PC-3 (cell line): ENCODE measurements at regions not wholly inside any gene's neighbourhood (a gene's known extent, or its start where the extent isn't known, plus 50 kb on each side); places are given as distances from the start of the nearest gene placed in this dataset.

Experiments
- ATAC-seq: fragments of 200-7000 bp; cut with Tn5 transposase; 2 replicates; pipeline ENCODE4 v1.9.1; 2020; ENCODE audit warnings: mild to moderate bottlenecking, moderate library complexity
- BruUV-seq: library from RNA; stranded (reverse); fragments of 400-500 nt; replicated peaks from 2 replicates; lab custom pipeline; 2021; lab: Mats Ljungman, UMichigan
- CTCF ChIA-PET: fragments of 300-600 bp; sonication (Branson Sonifier 250); formaldehyde crosslinking; loops from one replicate; lab custom pipeline; 2022; ENCODE audit warnings: antibody characterized with exemption; lab: Charles Lee
- POLR2A ChIA-PET: fragments of 300-600 bp; sonication (Branson Sonifier 250); formaldehyde crosslinking; loops from one replicate; lab custom pipeline; 2022; ENCODE audit warnings: antibody characterized with exemption; ENCODE audit not compliant: unreplicated experiment; lab: Charles Lee
- DNase-seq: peaks from one replicate; pipeline ENCODE4 v3.0.0-alpha.2; 2015
- H2AFZ ChIP-seq: fragments of 300-600 bp; sonication (generic); 2 replicates; pipeline ENCODE4 v1.6.0; 2016; ENCODE audit warnings: antibody characterized with exemption, low read length
- H3F3A ChIP-seq: fragments of 300-600 bp; sonication (generic); one replicate; pipeline ENCODE4 v1.6.0; 2017; ENCODE audit warnings: antibody characterized with exemption, low read length, control low read depth, mild to moderate bottlenecking; ENCODE audit not compliant: unreplicated experiment
- H3K27ac ChIP-seq: fragments of 300-600 bp; sonication (generic); 2 replicates; pipeline ENCODE4 v1.5.1; 2016; ENCODE audit warnings: mild to moderate bottlenecking, low read length
- H3K27me3 ChIP-seq: fragments of 300-600 bp; sonication (generic); 2 replicates; pipeline ENCODE4 v1.6.1; 2016; ENCODE audit warnings: low read length, mixed read lengths
- H3K36me3 ChIP-seq: fragments of 300-600 bp; sonication (generic); 2 replicates; pipeline ENCODE4 v1.6.1; 2016; ENCODE audit warnings: low read depth, mixed run types, low read length, mixed read lengths
- H3K4me1 ChIP-seq: fragments of 300-600 bp; sonication (generic); 2 replicates; pipeline ENCODE4 v1.5.1; 2016; ENCODE audit warnings: low read length; ENCODE audit not compliant: insufficient read depth
- H3K4me2 ChIP-seq: fragments of 300-600 bp; sonication (generic); 2 replicates; pipeline ENCODE4 v1.6.0; 2016; ENCODE audit warnings: low read length
- H3K4me3 ChIP-seq: fragments of 300-600 bp; sonication (generic); 2 replicates; pipeline ENCODE4 v1.5.1; 2016; ENCODE audit warnings: mild to moderate bottlenecking, low read length, mixed read lengths
- H3K79me2 ChIP-seq: fragments of 300-600 bp; sonication (generic); 2 replicates; pipeline ENCODE4 v1.6.1; 2017; ENCODE audit warnings: low read length, mixed read lengths
- H3K9ac ChIP-seq: fragments of 300-600 bp; sonication (generic); 2 replicates; pipeline ENCODE4 v1.6.0; 2016; ENCODE audit warnings: mild to moderate bottlenecking, low read length
- H3K9me2 ChIP-seq: fragments of 300-600 bp; sonication (generic); replicated peaks from 2 replicates; pipeline ENCODE4 v1.6.1; 2016; ENCODE audit warnings: mixed run types, low read length, mixed read lengths
- H3K9me3 ChIP-seq: fragments of 300-600 bp; sonication (generic); 2 replicates; pipeline ENCODE4 v1.6.1; 2016; ENCODE audit warnings: low read length, mixed read lengths
- H4K20me1 ChIP-seq: fragments of 300-600 bp; sonication (generic); 2 replicates; pipeline ENCODE4 v1.6.1; 2016; ENCODE audit warnings: low read length, mixed read lengths
- CTCF ChIP-seq: fragments of 300-600 bp; sonication (generic); conservative IDR thresholded peaks from 2 replicates; pipeline ENCODE4 v1.5.1; 2017; ENCODE audit warnings: antibody characterized with exemption, low read depth, mild to moderate bottlenecking, low read length
- EZH2 ChIP-seq: fragments of 300-600 bp; sonication (generic); IDR thresholded peaks from one replicate; pipeline ENCODE4 v1.6.1; 2017; ENCODE audit warnings: antibody characterized with exemption, mild to moderate bottlenecking, low read length; ENCODE audit not compliant: unreplicated experiment
- EZH2phosphoT487 ChIP-seq: fragments of 300-600 bp; sonication (generic); IDR thresholded peaks from 2 replicates; pipeline ENCODE4 v1.6.1; 2018; ENCODE audit warnings: mild to moderate bottlenecking, antibody characterized with exemption, low read length, borderline replicate concordance
- intact Hi-C: fragments of 100-400 bp; cut with micrococcal nuclease; formaldehyde crosslinking; loops from 2 replicates; pipeline ENCODE4 v1.9.0; 2023

DNA sequence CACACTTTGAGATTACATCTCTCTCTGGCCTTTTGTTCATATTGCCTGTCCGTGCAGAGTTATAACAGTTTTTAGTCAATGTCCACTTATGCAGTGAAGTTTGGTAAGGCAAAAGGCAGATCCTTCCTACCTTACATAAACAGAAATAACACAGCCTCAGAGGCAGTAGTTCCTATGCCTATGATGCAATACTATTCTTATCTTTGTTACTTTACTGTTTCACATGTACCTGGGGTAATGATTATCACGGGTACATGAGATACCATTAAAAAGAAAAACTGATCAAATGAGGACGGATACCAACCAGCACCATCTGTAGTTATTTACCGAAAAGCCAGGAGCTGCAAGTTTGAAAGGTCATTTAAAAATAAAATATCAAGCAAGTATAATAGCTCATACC lies 166.8 kb downstream of the BTC start:
- no peaks in the 10 kb centered on the region for H4K20me1 ChIP-seq
- H3K4me1 ChIP-seq: peaks cover 79% of the 10 kb centered on the region
- ChIA-PET POLR2A (no interaction called here), CTCF (interaction anchor here (0.7 kb wide), 1 partner anchor 34 kb away, joined by 3 read pairs; no protein-coding TSS in a partner anchor)
- peaks cover 17% of the 10 kb centered on the region for H3F3A ChIP-seq
- DNase-seq (no peak), ATAC-seq (no peak)
- H3K36me3 ChIP-seq: no peaks in the 10 kb centered on the region
- H3K4me3 ChIP-seq: no peak overlapping the region
- TF ChIP-seq EZH2phosphoT487 (no peak), CTCF (no peak), EZH2 (no peak)
- intact Hi-C loops: no loop called here
- H3K4me2 ChIP-seq: no peak overlapping the region
- no peak overlapping the region for H2AFZ ChIP-seq
- H3K27me3 ChIP-seq: no peaks in the 10 kb centered on the region
- peak overlapping the region; percentile 100 for H3K27ac ChIP-seq
- H3K9me2 ChIP-seq: no peaks in the 10 kb centered on the region
- no TSS peak for BruUV-seq
- no peaks in the 10 kb centered on the region for H3K9me3 ChIP-seq
- peak overlapping the region; percentile 14; the same call in 1 of the 2 replicates for H3K9ac ChIP-seq
- no peaks in the 10 kb centered on the region for H3K79me2 ChIP-seq

DNA sequence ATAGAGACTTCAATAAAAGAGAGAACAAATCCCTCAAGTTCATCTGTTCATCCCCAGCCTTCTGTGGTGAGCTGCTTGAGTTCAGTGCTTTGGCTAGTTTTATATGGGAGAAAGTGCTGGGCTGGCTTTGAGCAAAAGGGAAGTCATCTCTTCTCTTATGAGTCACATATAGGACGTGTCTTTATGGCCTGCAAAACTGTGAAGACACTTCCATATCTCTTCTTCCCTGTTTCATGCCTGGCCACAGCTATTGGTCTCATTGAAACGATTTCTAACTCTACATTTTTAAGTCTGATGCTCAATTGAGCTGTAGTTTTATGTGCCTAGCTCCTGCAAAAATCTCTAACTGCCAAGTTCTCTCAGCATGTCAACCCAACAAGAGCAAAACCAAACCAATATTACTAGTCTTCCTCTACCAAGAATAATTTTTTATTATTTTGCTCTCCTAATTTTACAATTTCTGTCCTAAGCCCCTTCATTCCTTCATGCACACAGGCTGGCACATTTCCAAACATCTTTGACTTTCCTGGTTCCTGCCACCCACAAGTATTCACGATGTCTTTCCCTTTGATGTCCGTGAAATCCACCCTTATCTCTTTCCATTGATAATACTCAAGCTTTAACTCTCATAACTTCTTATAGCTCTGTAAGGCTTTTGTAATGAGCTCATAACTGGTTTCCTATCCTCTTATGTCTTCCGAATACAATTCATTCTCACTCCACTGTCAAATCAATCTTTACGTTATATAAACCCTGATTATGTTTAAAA lies 165.3 kb downstream of the BTC start:
- Histone ChIP-seq H3K36me3 (no peaks in the 10 kb centered on the region), H3K9me3 (no peaks in the 10 kb centered on the region), H2AFZ (no peak overlapping the region), H3K9me2 (0 out of 2 replicates have a peak, but pooled peaks cover under 1% of the 10 kb centered on the region), H3K9ac (peak overlapping the region; percentile 14; the same call in 1 of the 2 replicates), H3K27me3 (no peaks in the 10 kb centered on the region), H3K79me2 (no peaks in the 10 kb centered on the region), H3K27ac (peak overlapping the region; percentile 100), H3K4me3 (no peak overlapping the region), H3F3A (peaks cover 10% of the 10 kb centered on the region), H3K4me1 (peaks cover 77% of the 10 kb centered on the region), H3K4me2 (peak overlapping the region; percentile 37), H4K20me1 (no peaks in the 10 kb centered on the region)
- BruUV-seq: no TSS peak
- intact Hi-C loops: no loop called here
- DNase-seq (peak; percentile 52), ATAC-seq (0 out of 2 replicates have a peak, but pooled peaks have one; percentile 4)
- CTCF ChIA-PET: interaction anchor here (0.6 kb wide), 2 partner anchors 36 to 164 kb away, joined by 3 read pairs; no protein-coding TSS in a partner anchor
- POLR2A ChIA-PET: no interaction called here
- no peak for TF ChIP-seq EZH2phosphoT487
- no peak for TF ChIP-seq CTCF
- no peak for TF ChIP-seq EZH2

DNA sequence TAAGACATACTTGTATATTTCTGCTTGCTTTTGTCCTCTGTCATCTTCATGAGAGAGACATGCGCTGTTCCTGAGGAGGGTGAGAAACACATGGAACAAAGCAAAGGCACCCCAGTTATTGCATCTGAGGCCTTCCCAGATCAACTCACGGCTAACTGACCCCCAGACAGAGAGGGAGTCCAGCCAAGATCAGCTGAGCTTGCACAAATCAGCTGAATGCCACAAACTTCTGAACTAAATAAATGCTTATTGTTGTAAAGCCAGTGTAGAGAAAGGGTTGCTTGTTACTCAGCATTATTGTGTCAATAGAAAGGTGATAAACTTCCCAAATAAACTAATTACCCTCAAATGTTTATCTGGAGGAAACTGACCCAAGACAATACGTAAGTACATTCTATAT lies 163.8 kb downstream of the BTC start:
- TF ChIP-seq EZH2 (no peak), CTCF (no peak), EZH2phosphoT487 (no peak)
- Histone ChIP-seq H3K4me1 (peaks cover 72% of the 10 kb centered on the region), H3K9me2 (0 out of 2 replicates have a peak, but pooled peaks cover 3% of the 10 kb centered on the region), H2AFZ (no peak overlapping the region), H3K27me3 (no peaks in the 10 kb centered on the region), H3K9me3 (no peaks in the 10 kb centered on the region), H3K27ac (peak overlapping the region; percentile 95), H3K4me2 (no peak overlapping the region), H3K36me3 (no peaks in the 10 kb centered on the region), H3K9ac (no peak overlapping the region), H3K4me3 (no peak overlapping the region), H3K79me2 (no peaks in the 10 kb centered on the region), H4K20me1 (no peaks in the 10 kb centered on the region), H3F3A (peaks cover 2% of the 10 kb centered on the region)
- ChIA-PET POLR2A (no interaction called here), CTCF (no interaction called here)
- no peak for DNase-seq
- ATAC-seq: no peak
- intact Hi-C loops: no loop called here
- BruUV-seq: no TSS peak
